ENCODE measurements at regions not wholly inside any gene's neighbourhood (a gene's known extent, or its start where the extent isn't known, plus 50 kb on each side); places are given as distances from the start of the nearest gene placed in this dataset.

DNA sequence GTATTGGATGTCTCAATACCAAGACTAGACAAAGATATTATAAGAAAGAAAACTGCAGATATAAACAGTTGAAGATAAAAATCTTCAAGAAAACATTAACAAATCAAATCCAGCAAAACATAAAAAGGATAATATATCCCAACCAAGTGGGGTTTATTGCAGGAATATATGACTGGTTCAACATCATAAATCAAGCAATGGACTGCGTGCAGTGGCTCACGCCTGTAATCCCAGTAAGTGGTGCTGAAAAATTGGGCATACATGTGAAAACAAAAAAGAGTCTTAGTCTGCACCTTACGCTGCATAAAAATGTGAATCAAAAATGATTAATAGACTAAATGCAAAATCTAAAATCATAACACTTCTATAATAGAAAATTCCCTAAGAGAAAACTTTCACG is 112.9 kb upstream of the PDE4B start:
- H3K4me3 ChIP-seq (ENCODE audit: low read depth in 1 of 3, low read length in 3 of 3), result no peak overlapping the region
- no peak overlapping the region for H3K27ac ChIP-seq (ENCODE audit: low read depth in 1 of 2, low read length in 2 of 2)
- DNase-seq (ENCODE audit: low spot score), result no peak
- H3K36me3 ChIP-seq (ENCODE audit: control insufficient read depth in 4 of 4, insufficient read depth in 3 of 4, low read depth in 1 of 4, low read length in 3 of 4), result no peaks in the 10 kb centered on the region
- H3K27me3 ChIP-seq (ENCODE audit: control insufficient read depth in 4 of 4, insufficient read depth in 4 of 4, low read length in 3 of 4), result no peaks in the 10 kb centered on the region
- no peaks in the 10 kb centered on the region for H3K4me1 ChIP-seq (ENCODE audit: control insufficient read depth in 4 of 4, insufficient read depth in 4 of 4, low read length in 3 of 4)
- H3K9ac ChIP-seq (ENCODE audit: low read depth in 1 of 2, low read length in 2 of 2), result no peak overlapping the region
- TF ChIP-seq NR2F2 (IDR thresholded peaks at IDR 0.05) (no peak), RAD21 (IDR thresholded peaks at IDR 0.05) (no peak), HNF4A (conservative IDR thresholded peaks at IDR 0.05) (no peak), TAF1 (conservative IDR thresholded peaks at IDR 0.05) (no peak), JUND (IDR thresholded peaks at IDR 0.05) (no peak), ATF3 (IDR thresholded peaks at IDR 0.05) (no peak), REST (IDR thresholded peaks at IDR 0.05) (no peak), FOXA1 (IDR thresholded peaks at IDR 0.05) (no peak), HNF4G (IDR thresholded peaks at IDR 0.05) (no peak)
- TF ChIP-seq, protein P1, sequence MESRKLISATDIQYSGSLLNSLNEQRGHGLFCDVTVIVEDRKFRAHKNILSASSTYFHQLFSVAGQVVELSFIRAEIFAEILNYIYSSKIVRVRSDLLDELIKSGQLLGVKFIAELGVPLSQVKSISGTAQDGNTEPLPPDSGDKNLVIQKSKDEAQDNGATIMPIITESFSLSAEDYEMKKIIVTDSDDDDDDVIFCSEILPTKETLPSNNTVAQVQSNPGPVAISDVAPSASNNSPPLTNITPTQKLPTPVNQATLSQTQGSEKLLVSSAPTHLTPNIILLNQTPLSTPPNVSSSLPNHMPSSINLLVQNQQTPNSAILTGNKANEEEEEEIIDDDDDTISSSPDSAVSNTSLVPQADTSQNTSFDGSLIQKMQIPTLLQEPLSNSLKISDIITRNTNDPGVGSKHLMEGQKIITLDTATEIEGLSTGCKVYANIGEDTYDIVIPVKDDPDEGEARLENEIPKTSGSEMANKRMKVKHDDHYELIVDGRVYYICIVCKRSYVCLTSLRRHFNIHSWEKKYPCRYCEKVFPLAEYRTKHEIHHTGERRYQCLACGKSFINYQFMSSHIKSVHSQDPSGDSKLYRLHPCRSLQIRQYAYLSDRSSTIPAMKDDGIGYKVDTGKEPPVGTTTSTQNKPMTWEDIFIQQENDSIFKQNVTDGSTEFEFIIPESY (IDR thresholded peaks at IDR 0.05), result no peak
- TF ChIP-seq, protein P2, sequence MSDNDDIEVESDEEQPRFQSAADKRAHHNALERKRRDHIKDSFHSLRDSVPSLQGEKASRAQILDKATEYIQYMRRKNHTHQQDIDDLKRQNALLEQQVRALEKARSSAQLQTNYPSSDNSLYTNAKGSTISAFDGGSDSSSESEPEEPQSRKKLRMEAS (IDR thresholded peaks at IDR 0.05), result no peak
- no peaks in the 10 kb centered on the region for H3K9me3 ChIP-seq (ENCODE audit: control insufficient read depth in 4 of 4, low read length in 3 of 4)
- WGBS, result 88% methylated on average over 4 of the region's 4 CpGs

- H3K4me1 ChIP-seq (ENCODE audit: control insufficient read depth in 4 of 4, insufficient read depth in 4 of 4, low read length in 3 of 4), result no peaks in the 10 kb centered on the region
- H3K4me3 ChIP-seq (ENCODE audit: low read depth in 1 of 3, low read length in 3 of 3), result no peak overlapping the region
- H3K9ac ChIP-seq (ENCODE audit: low read depth in 1 of 2, low read length in 2 of 2), result no peak overlapping the region
- no peaks in the 10 kb centered on the region for H3K36me3 ChIP-seq (ENCODE audit: control insufficient read depth in 4 of 4, insufficient read depth in 3 of 4, low read depth in 1 of 4, low read length in 3 of 4)
- no peaks in the 10 kb centered on the region for H3K27me3 ChIP-seq (ENCODE audit: control insufficient read depth in 4 of 4, insufficient read depth in 4 of 4, low read length in 3 of 4)
- no peaks in the 10 kb centered on the region for H3K9me3 ChIP-seq (ENCODE audit: control insufficient read depth in 4 of 4, low read length in 3 of 4)
- 84% methylated on average over 6 of the region's 6 CpGs for WGBS
- H3K27ac ChIP-seq (ENCODE audit: low read depth in 1 of 2, low read length in 2 of 2), result no peak overlapping the region
- no peak for DNase-seq (ENCODE audit: low spot score)
- TF ChIP-seq, protein P1 (IDR thresholded peaks at IDR 0.05), result no peak
- no peak for TF ChIP-seq ATF3 (IDR thresholded peaks at IDR 0.05)
- TF ChIP-seq GABPA (IDR thresholded peaks at IDR 0.05 in 1 of 2, conservative IDR thresholded peaks at IDR 0.05 in 1 of 2), result no peak
- no peak for TF ChIP-seq HNF4A (conservative IDR thresholded peaks at IDR 0.05)
- TF ChIP-seq, protein P2 (IDR thresholded peaks at IDR 0.05), result no peak
- no peak for TF ChIP-seq SP1 (IDR thresholded peaks at IDR 0.05)
- TF ChIP-seq JUND (IDR thresholded peaks at IDR 0.05), result no peak
- TF ChIP-seq FOXA1 (IDR thresholded peaks at IDR 0.05), result no peak
- TF ChIP-seq RXRA (IDR thresholded peaks at IDR 0.05), result no peak
- TF ChIP-seq EGR1 (IDR thresholded peaks at IDR 0.05; ENCODE audit: low read depth in 2 of 2), result no peak
- TF ChIP-seq TAF1 (conservative IDR thresholded peaks at IDR 0.05), result no peak
- TF ChIP-seq HNF4G (IDR thresholded peaks at IDR 0.05), result no peak
- TF ChIP-seq REST (IDR thresholded peaks at IDR 0.05), result no peak
- TF ChIP-seq, protein P3, sequence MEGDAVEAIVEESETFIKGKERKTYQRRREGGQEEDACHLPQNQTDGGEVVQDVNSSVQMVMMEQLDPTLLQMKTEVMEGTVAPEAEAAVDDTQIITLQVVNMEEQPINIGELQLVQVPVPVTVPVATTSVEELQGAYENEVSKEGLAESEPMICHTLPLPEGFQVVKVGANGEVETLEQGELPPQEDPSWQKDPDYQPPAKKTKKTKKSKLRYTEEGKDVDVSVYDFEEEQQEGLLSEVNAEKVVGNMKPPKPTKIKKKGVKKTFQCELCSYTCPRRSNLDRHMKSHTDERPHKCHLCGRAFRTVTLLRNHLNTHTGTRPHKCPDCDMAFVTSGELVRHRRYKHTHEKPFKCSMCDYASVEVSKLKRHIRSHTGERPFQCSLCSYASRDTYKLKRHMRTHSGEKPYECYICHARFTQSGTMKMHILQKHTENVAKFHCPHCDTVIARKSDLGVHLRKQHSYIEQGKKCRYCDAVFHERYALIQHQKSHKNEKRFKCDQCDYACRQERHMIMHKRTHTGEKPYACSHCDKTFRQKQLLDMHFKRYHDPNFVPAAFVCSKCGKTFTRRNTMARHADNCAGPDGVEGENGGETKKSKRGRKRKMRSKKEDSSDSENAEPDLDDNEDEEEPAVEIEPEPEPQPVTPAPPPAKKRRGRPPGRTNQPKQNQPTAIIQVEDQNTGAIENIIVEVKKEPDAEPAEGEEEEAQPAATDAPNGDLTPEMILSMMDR (IDR thresholded peaks at IDR 0.05; ENCODE audit: low read depth, low read length, missing input control), result no peak
- TF ChIP-seq RAD21 (IDR thresholded peaks at IDR 0.05), result no peak
- no peak for TF ChIP-seq NR2F2 (IDR thresholded peaks at IDR 0.05)
- TF ChIP-seq FOXA2 (IDR thresholded peaks at IDR 0.05), result no peak
Observed at GRCh38 chr1:65681096-65681495, 111.6 kb upstream of the PDE4B start.
